KG1 (cell line): ENCODE measurements at regions not wholly inside any gene's neighbourhood (a gene's known extent, or its start where the extent isn't known, plus 50 kb on each side); places are given as distances from the start of the nearest gene placed in this dataset.

Source experiments
- DNase-seq: peaks from one replicate; lab custom pipeline; 2025; lab: John Stamatoyannopoulos, UW

DNA sequence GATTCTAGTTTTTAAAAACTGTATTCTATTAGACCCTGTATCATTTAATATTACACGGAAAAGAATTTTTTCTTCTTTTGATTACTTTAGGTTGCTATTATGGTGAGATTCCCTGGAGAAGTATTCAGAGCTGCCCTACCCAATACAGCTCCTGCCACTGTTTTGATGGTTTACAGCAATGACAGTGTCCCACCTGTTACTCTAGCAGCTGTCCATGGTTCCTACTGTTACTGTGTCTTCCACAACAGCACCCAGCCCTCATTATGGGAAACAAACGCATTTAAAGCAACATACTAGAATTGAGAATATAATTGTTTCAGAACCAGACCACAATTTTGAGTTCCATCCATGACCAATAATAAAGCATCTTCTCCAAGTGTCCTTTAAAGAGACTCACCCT lies 450.7 kb downstream of the SHQ1 start:
- no peak for DNase-seq

DNA sequence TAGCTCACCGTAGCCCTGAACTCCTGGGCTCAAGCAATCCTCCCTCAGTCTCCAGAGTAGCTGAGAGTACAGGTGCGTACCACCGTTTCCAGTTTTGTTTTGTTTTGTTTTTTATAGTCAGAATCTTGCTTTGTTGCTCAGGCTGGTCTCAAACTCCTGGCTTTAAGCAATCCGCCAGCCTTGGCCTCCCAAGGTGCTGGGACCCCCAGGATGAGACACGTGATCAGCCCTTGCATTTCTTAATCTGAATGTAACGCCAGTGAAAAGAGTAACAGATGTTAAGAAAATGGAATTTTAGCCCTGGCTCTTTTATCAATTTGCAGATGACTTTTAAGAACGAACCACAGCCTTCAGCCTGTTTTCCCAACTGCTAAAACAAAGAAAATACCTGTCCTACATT lies 451.3 kb downstream of the SHQ1 start:
- DNase-seq, result no peak

- no peak for DNase-seq
Measured at GRCh38 chr3:72395776-72396311, 452.4 kb downstream of the SHQ1 start.

- no peak for DNase-seq
Measured at GRCh38 chr3:72393455-72393854, 454.8 kb downstream of the SHQ1 start.

- DNase-seq, result no peak
Measured at GRCh38 chr3:72391659-72392058, 456.6 kb downstream of the SHQ1 start.

- no peak for DNase-seq
Measured at GRCh38 chr3:72390841-72391240, 457.4 kb downstream of the SHQ1 start.

GRCh38 chr3:72388644-72389043 lies 459.6 kb downstream of the SHQ1 start:
- DNase-seq, result no peak

DNA sequence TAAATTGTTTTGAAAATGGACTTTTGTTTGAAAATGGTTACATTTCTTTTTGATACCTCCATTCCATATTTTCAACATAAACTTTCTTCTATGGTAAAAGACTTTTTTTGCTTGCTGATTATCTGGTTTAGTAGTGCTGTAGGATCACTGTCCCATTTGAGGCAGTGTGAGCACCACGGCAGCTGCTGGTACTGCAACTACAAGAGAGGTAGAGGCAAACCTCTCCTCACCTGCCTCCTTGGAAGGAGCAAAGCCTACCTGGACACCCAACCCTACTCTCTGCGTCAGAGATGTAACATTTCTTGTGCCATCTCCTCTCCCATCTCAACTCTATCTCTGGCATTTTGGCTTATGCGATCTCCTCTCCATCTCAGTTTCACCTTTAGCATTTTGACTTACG lies 460.1 kb downstream of the SHQ1 start:
- no peak for DNase-seq

GRCh38 chr3:72386327-72387000 lies 461.8 kb downstream of the SHQ1 start:
- no peak for DNase-seq

GRCh38 chr3:72385167-72385566 lies 463.1 kb downstream of the SHQ1 start:
- no peak for DNase-seq

GRCh38 chr3:72384602-72385001 lies 463.6 kb downstream of the SHQ1 start:
- no peak for DNase-seq

- DNase-seq, result no peak
Measured at GRCh38 chr3:72383883-72384282, 464.4 kb downstream of the SHQ1 start.

- DNase-seq, result no peak
Measured at GRCh38 chr3:72383230-72383629, 465.0 kb downstream of the SHQ1 start.

DNA sequence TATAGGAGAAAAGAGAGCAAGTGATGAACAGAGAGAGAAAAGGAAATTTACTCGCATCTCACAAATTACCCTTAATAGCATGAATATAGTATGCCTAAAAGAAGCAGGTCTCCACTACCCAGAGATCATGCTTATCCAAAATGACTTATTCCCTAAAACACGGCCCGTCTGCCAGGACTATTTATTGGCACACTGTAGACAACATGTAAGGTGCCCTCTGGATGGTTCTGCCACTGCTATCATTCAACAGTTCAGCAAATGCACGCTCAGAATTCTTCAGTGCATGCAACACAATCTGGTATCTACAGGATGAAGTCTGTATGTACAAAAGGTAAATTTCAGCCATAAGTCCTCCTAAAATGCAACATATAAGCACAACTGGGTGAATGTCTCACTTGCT lies 465.8 kb downstream of the SHQ1 start:
- DNase-seq, result no peak

- no peak for DNase-seq
Measured at GRCh38 chr3:72381584-72381983, 466.7 kb downstream of the SHQ1 start.

DNA sequence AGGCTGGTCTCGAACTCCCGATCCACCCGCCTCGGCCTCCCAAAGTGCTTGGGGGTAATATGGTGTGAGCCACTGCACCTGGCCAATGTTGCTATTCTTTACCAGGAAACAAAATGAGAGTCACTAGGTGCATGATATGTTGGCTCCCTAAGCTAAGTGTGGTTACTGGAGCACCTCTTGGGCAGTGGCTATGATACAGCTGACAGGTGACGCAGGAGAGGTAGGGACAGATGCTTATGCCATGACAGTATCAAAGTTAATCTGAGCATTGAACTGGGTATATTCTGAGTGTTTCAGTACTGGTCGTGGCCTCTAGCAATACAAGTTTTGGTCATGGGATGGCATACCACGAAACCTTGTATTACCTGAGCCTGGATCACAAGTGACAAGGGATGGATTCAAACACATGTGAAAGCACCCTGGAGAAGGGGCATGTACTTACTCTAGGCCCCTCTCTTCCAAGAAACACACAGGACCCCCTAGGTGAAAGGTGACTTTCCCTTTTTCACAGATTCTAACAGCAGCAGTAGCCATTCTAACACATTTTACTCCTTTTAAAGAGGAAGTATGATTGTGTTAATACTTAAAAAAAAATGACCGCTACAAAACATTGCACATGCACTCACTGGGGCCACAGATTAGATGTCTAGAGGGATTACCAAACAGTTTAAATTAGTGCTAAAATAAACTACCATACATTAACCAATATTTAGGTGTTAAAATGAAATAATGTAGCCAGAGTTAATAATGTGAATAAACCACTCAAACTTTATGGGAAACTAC lies 467.3 kb downstream of the SHQ1 start:
- no peak for DNase-seq

DNA sequence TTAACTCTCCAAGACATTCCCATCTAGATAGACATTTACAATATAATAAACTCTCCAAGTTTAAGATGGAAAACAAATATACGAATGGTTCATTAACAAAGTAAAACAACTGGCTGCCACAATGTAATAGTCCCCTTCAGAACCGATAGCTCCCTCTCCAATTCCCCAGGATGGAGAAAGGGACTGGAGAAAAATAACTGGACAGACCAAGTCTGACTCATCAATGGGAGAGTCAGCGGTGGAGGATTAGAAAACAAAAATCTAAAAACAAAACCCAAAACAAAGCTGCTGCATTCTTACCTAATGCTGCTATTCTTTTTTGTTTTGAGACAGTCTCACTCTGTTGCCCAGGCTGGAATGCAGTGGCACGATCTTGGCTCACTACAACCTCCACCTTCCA lies 468.1 kb downstream of the SHQ1 start:
- DNase-seq, result no peak

- DNase-seq, result no peak
Measured at GRCh38 chr3:72379500-72380187, 468.6 kb downstream of the SHQ1 start.

DNA sequence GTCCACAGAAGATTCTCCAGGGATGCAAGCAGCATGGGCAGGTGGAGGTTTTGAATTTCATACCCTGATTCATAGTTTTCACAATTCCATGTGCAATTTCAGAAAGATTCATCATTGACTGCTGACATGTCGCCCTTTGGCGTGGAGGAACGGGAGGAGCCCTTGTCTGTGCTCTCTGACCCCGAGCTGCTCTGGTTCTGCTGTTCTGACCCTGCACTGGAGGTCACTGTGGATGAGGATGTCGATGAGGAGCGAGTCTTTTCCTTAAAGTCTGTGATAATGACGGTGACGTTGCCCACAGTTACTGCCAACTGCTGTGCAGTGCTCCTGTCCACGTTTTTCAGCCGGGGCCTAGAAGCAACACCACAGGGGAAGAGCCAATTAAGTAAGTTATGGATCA lies 470.0 kb downstream of the SHQ1 start:
- no peak for DNase-seq

GRCh38 chr3:72376956-72377710 lies 471.1 kb downstream of the SHQ1 start:
- no peak for DNase-seq

- DNase-seq, result no peak
Measured at GRCh38 chr3:72375237-72376076, 472.8 kb downstream of the SHQ1 start.
